ENCODE measurements at regions not wholly inside any gene's neighbourhood (a gene's known extent, or its start where the extent isn't known, plus 50 kb on each side); places are given as distances from the start of the nearest gene placed in this dataset.
A peak's percentile ranks its signal among the peaks of the same experiment; 100 is the strongest.

GRCh38 chr1:47532921-47533792 lies 95.3 kb downstream of the FOXD2 start:
- TF ChIP-seq CTCF (IDR thresholded peaks at IDR 0.05) (no peak), EP300 (IDR thresholded peaks at IDR 0.05) (no peak), POLR2AphosphoS5 (IDR thresholded peaks at IDR 0.05) (peak in 1 of 4 donors; percentile 18), POLR2A (IDR thresholded peaks at IDR 0.05) (no peak)

All from sigmoid colon (tissue), 4 donors.